GM23338 (cell line): ENCODE measurements at regions not wholly inside any gene's neighbourhood (a gene's known extent, or its start where the extent isn't known, plus 50 kb on each side); places are given as distances from the start of the nearest gene placed in this dataset.

Experiments
- ATAC-seq: fragments of 200-7000 bp; cut with Tn5 transposase; 3 replicates; pipeline ENCODE4 v1.9.1; 2020
- DNase-seq: peaks from one replicate; pipeline ENCODE4 v3.0.0-alpha.2; 2015; ENCODE audit warnings: low spot score
- H2AFZ ChIP-seq: fragments of 200-600 bp; sonication (generic); 2 replicates; pipeline ENCODE4 v1.8.0; 2016; ENCODE audit warnings: antibody characterized with exemption, mild to moderate bottlenecking, moderate library complexity
- H3F3A ChIP-seq: fragments of 200-600 bp; sonication (generic); replicated peaks from 2 replicates; pipeline ENCODE4 v1.8.0; 2017; ENCODE audit warnings: antibody characterized with exemption, mixed run types, low read depth
- H3K27ac ChIP-seq: fragments of 200-600 bp; sonication (generic); 2 replicates; pipeline ENCODE4 v1.6.1; 2016; ENCODE audit warnings: low read depth
- H3K27me3 ChIP-seq: fragments of 200-600 bp; sonication (generic); 2 replicates; pipeline ENCODE4 v1.8.0; 2016; ENCODE audit warnings: mild to moderate bottlenecking, mixed run types, moderate library complexity; ENCODE audit not compliant: insufficient read depth
- H3K36me3 ChIP-seq: fragments of 200-600 bp; sonication (generic); 2 replicates; pipeline ENCODE4 v1.8.0; 2016; ENCODE audit warnings: mild to moderate bottlenecking; ENCODE audit not compliant: insufficient read depth
- H3K4me1 ChIP-seq: fragments of 200-600 bp; sonication (generic); 2 replicates; pipeline ENCODE4 v1.8.0; 2016; ENCODE audit warnings: mild to moderate bottlenecking, moderate library complexity; ENCODE audit not compliant: insufficient read depth
- H3K4me2 ChIP-seq: fragments of 200-600 bp; sonication (generic); 2 replicates; pipeline ENCODE4 v1.7.1; 2017; ENCODE audit warnings: mixed run types
- H3K4me3 ChIP-seq: fragments of 200-600 bp; sonication (generic); 2 replicates; pipeline ENCODE4 v1.6.1; 2016; ENCODE audit warnings: mixed run types
- H3K79me2 ChIP-seq: fragments of 200-600 bp; sonication (generic); replicated peaks from 2 replicates; pipeline ENCODE4 v1.8.0; 2017; ENCODE audit warnings: mild to moderate bottlenecking; ENCODE audit not compliant: insufficient read depth
- H3K9me2 ChIP-seq: fragments of 200-600 bp; sonication (generic); 2 replicates; pipeline ENCODE4 v1.8.0; 2017; ENCODE audit not compliant: insufficient read depth
- H4K20me1 ChIP-seq: fragments of 200-600 bp; sonication (generic); replicated peaks from 2 replicates; pipeline ENCODE4 v1.8.0; 2017; ENCODE audit warnings: mild to moderate bottlenecking; ENCODE audit not compliant: insufficient read depth
- H3K27ac Mint-ChIP-seq: 2 replicates; pipeline ENCODE4 v1.8.0; 2020; ENCODE audit warnings: inconsistent platforms, mild to moderate bottlenecking, moderate library complexity, mixed read lengths
- H3K27me3 Mint-ChIP-seq: 3 replicates; pipeline ENCODE4 v1.8.0; 2022; ENCODE audit warnings: low read depth, mild to moderate bottlenecking, moderate library complexity, mixed read lengths, inconsistent platforms; ENCODE audit not compliant: insufficient read depth, poor library complexity
- H3K36me3 Mint-ChIP-seq: 3 replicates; pipeline ENCODE4 v1.8.0; 2021; ENCODE audit warnings: low read depth, mild to moderate bottlenecking, inconsistent platforms, moderate library complexity, mixed read lengths
- H3K4me1 Mint-ChIP-seq: 3 replicates; pipeline ENCODE4 v1.8.0; 2020; ENCODE audit warnings: mild to moderate bottlenecking, inconsistent platforms, mixed read lengths
- H3K4me3 Mint-ChIP-seq: 3 replicates; pipeline ENCODE4 v1.8.0; 2021; ENCODE audit warnings: moderate library complexity, mild to moderate bottlenecking, inconsistent platforms, mixed read lengths
- H3K9me3 Mint-ChIP-seq: 3 replicates; pipeline ENCODE4 v1.8.0; 2020; ENCODE audit warnings: moderate library complexity, mild to moderate bottlenecking, inconsistent platforms, mixed read lengths
- CREB1 ChIP-seq: fragments of 250-450 bp; sonication (Bioruptor Pico); IDR thresholded peaks from 2 replicates; pipeline ENCODE4 v1.5.0; 2020; ENCODE audit warnings: low read depth, mild to moderate bottlenecking, moderate library complexity
- ETS1 ChIP-seq: IDR thresholded peaks from 2 replicates; pipeline ENCODE4 v1.6.1; 2016; ENCODE audit warnings: antibody characterized with exemption
- EZH2 ChIP-seq: fragments of 200-600 bp; sonication (generic); IDR thresholded peaks from one replicate; pipeline ENCODE4 v1.8.0; 2017; ENCODE audit warnings: antibody characterized with exemption, mild to moderate bottlenecking, low read depth; ENCODE audit not compliant: unreplicated experiment
- EZH2phosphoT487 ChIP-seq: fragments of 200-600 bp; sonication (generic); IDR thresholded peaks from one replicate; pipeline ENCODE4 v1.8.1; 2018; ENCODE audit warnings: antibody characterized with exemption; ENCODE audit not compliant: unreplicated experiment
- JUNB ChIP-seq: IDR thresholded peaks from one replicate; pipeline ENCODE4 v1.6.1; 2016; ENCODE audit warnings: antibody characterized with exemption; ENCODE audit not compliant: unreplicated experiment
- NANOG ChIP-seq: IDR thresholded peaks from 2 replicates; pipeline ENCODE4 v1.6.1; 2016; ENCODE audit warnings: antibody characterized with exemption, borderline replicate concordance
- POLR2AphosphoS5 ChIP-seq: IDR thresholded peaks from 2 replicates; pipeline ENCODE4 v1.6.1; 2016; ENCODE audit warnings: antibody characterized with exemption, low read depth
- REST ChIP-seq: IDR thresholded peaks from one replicate; pipeline ENCODE4 v1.6.1; 2018; ENCODE audit warnings: antibody characterized with exemption; ENCODE audit not compliant: unreplicated experiment
- STAT1 ChIP-seq: IDR thresholded peaks from one replicate; pipeline ENCODE4 v1.6.1; 2016; ENCODE audit warnings: antibody characterized with exemption; ENCODE audit not compliant: unreplicated experiment
- ZNF114 ChIP-seq: fragments of 250-450 bp; sonication (Bioruptor Pico); IDR thresholded peaks from 2 replicates; pipeline ENCODE4 v1.5.0; 2020; ENCODE audit warnings: mild to moderate bottlenecking, moderate library complexity
- ZNF331 ChIP-seq: fragments of 250-450 bp; sonication (Bioruptor Pico); IDR thresholded peaks from 2 replicates; pipeline ENCODE4 v1.5.0; 2020; ENCODE audit warnings: low read depth, mild to moderate bottlenecking, moderate library complexity
- ZNF462 ChIP-seq: fragments of 250-450 bp; sonication (Bioruptor Pico); IDR thresholded peaks from 2 replicates; pipeline ENCODE4 v1.5.0; 2020; ENCODE audit warnings: mild to moderate bottlenecking, moderate library complexity
- TF ChIP-seq, protein P1 (sequence below), 2 experiments: fragments of 200-600 bp in 1 of 2; sonication (generic) in 1 of 2; conservative IDR thresholded peaks; 2 replicates each; pipeline versions ENCODE4 v1.5.1 to v1.6.1; 2016 to 2017; ENCODE audit warnings: antibody characterized with exemption in 2 of 2, low read depth in 2 of 2, mild to moderate bottlenecking in 2 of 2, moderate library complexity in 1 of 2

GRCh38 chr9:86573886-86574285 is 219.7 kb upstream of the TUT7 start:
- Mint-ChIP-seq H3K9me3 (peaks cover 9% of the 10 kb centered on the region; the same call in 2 of the 3 replicates), H3K36me3 (no peaks in the 10 kb centered on the region; the same call in 2 of the 3 replicates), H3K4me3 (no peak overlapping the region), H3K27ac (no peak overlapping the region), H3K4me1 (peaks cover 12% of the 10 kb centered on the region), H3K27me3 (peaks cover 11% of the 10 kb centered on the region)
- Histone ChIP-seq H3K27ac (no peak overlapping the region), H3K79me2 (no peaks in the 10 kb centered on the region), H3K36me3 (no peaks in the 10 kb centered on the region), H3F3A (no peaks in the 10 kb centered on the region), H3K4me1 (no peaks in the 10 kb centered on the region), H3K4me3 (no peak overlapping the region), H3K4me2 (no peak overlapping the region), H4K20me1 (no peaks in the 10 kb centered on the region), H3K27me3 (no peaks in the 10 kb centered on the region), H3K9me2 (0 out of 2 replicates have a peak, but pooled peaks cover 5% of the 10 kb centered on the region), H2AFZ (no peak overlapping the region)
- DNase-seq (no peak), ATAC-seq (no peak)
- TF ChIP-seq JUNB (no peak), REST (no peak), ZNF462 (CRISPR knock-in tag) (no peak), STAT1 (no peak), ZNF114 (CRISPR knock-in tag) (no peak), ETS1 (no peak), ZNF331 (CRISPR knock-in tag) (no peak), POLR2AphosphoS5 (no peak), EZH2 (no peak), NANOG (no peak), CREB1 (CRISPR knock-in tag) (no peak), EZH2phosphoT487 (no peak)
- TF ChIP-seq, protein P1, sequence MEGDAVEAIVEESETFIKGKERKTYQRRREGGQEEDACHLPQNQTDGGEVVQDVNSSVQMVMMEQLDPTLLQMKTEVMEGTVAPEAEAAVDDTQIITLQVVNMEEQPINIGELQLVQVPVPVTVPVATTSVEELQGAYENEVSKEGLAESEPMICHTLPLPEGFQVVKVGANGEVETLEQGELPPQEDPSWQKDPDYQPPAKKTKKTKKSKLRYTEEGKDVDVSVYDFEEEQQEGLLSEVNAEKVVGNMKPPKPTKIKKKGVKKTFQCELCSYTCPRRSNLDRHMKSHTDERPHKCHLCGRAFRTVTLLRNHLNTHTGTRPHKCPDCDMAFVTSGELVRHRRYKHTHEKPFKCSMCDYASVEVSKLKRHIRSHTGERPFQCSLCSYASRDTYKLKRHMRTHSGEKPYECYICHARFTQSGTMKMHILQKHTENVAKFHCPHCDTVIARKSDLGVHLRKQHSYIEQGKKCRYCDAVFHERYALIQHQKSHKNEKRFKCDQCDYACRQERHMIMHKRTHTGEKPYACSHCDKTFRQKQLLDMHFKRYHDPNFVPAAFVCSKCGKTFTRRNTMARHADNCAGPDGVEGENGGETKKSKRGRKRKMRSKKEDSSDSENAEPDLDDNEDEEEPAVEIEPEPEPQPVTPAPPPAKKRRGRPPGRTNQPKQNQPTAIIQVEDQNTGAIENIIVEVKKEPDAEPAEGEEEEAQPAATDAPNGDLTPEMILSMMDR (conservative IDR thresholded peaks at IDR 0.05; ENCODE audit: low read depth in 2 of 2): no peak
